ENCODE measurements at regions not wholly inside any gene's neighbourhood (a gene's known extent, or its start where the extent isn't known, plus 50 kb on each side); places are given as distances from the start of the nearest gene placed in this dataset.

DNA sequence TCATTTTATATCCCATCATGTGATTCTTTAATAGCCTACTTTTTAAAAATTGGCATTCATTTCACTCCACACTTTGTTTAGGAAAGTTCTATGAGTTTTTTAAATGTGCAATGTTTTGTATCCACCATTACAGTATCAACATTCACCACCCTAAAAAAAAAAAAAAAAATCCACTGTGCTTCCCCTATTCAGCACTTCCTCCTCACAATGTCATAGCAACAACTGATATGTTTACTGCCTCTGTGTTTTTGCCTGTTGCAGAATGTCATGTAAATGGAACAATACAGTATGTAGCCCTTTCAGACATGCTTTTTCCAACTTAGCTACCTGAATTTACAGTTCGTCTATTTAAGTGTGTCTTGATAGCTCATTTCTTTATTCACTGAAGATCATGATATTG, 754.2 kb downstream of the FAM181B start:
- no peak overlapping the region for H3K27ac Mint-ChIP-seq (ENCODE audit: low read depth, unreplicated experiment)
- DNase-seq (ENCODE audit: unreplicated experiment), result no peak
- ChIA-PET POLR2A (no interaction called here), CTCF (no interaction called here)
- no peaks in the 10 kb centered on the region for H3K36me3 Mint-ChIP-seq (ENCODE audit: insufficient read depth, unreplicated experiment)
- H3K27me3 Mint-ChIP-seq (ENCODE audit: insufficient read depth, unreplicated experiment), result peaks cover 95% of the 10 kb centered on the region
- H3K4me1 Mint-ChIP-seq (ENCODE audit: insufficient read depth, unreplicated experiment), result no peaks in the 10 kb centered on the region
- no TSS peak for BruUV-seq (replicated peaks)
- intact Hi-C loops (cut with micrococcal nuclease), result no loop called here
- no peak overlapping the region for H3K4me3 Mint-ChIP-seq (ENCODE audit: unreplicated experiment)
- TF ChIP-seq, protein P1, sequence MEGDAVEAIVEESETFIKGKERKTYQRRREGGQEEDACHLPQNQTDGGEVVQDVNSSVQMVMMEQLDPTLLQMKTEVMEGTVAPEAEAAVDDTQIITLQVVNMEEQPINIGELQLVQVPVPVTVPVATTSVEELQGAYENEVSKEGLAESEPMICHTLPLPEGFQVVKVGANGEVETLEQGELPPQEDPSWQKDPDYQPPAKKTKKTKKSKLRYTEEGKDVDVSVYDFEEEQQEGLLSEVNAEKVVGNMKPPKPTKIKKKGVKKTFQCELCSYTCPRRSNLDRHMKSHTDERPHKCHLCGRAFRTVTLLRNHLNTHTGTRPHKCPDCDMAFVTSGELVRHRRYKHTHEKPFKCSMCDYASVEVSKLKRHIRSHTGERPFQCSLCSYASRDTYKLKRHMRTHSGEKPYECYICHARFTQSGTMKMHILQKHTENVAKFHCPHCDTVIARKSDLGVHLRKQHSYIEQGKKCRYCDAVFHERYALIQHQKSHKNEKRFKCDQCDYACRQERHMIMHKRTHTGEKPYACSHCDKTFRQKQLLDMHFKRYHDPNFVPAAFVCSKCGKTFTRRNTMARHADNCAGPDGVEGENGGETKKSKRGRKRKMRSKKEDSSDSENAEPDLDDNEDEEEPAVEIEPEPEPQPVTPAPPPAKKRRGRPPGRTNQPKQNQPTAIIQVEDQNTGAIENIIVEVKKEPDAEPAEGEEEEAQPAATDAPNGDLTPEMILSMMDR (IDR thresholded peaks at IDR 0.05; ENCODE audit: unreplicated experiment), result no peak
- H3K9me3 Mint-ChIP-seq (ENCODE audit: unreplicated experiment), result no peaks in the 10 kb centered on the region

GRCh38 chr11:81975261-81975900, 758.3 kb downstream of the FAM181B start:
- ChIA-PET CTCF (no interaction called here), POLR2A (no interaction called here)
- Mint-ChIP-seq H3K36me3 (ENCODE audit: insufficient read depth, unreplicated experiment) (no peaks in the 10 kb centered on the region), H3K4me3 (ENCODE audit: unreplicated experiment) (no peak overlapping the region), H3K27me3 (ENCODE audit: insufficient read depth, unreplicated experiment) (peaks cover 85% of the 10 kb centered on the region), H3K9me3 (ENCODE audit: unreplicated experiment) (no peaks in the 10 kb centered on the region), H3K27ac (ENCODE audit: low read depth, unreplicated experiment) (no peak overlapping the region), H3K4me1 (ENCODE audit: insufficient read depth, unreplicated experiment) (no peaks in the 10 kb centered on the region)
- BruUV-seq (replicated peaks), result no TSS peak
- intact Hi-C loops (cut with micrococcal nuclease), result no loop called here
- TF ChIP-seq, protein P1 (IDR thresholded peaks at IDR 0.05; ENCODE audit: unreplicated experiment), result no peak
- no peak for DNase-seq (ENCODE audit: unreplicated experiment)

DNA sequence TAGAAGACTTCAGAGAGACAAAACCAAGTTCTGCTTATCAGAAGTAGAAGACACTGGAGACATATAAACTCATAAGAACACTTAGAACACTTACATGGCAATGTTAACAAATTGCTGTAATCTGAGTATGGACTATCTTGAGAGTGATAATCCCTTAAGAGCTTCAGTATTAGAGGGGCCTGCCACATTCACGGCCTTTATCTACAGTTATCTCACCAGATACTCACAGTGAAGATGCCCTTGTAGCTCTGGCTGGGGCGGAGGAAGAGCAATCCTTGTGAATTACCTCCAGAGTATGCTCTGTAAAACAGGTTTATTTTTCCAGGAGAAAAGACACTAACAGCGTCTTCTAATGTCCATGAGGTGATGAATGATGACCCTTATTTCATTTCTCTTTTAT, 762.8 kb downstream of the FAM181B start:
- no TSS peak for BruUV-seq (replicated peaks)
- Mint-ChIP-seq H3K9me3 (ENCODE audit: unreplicated experiment) (no peaks in the 10 kb centered on the region), H3K4me1 (ENCODE audit: insufficient read depth, unreplicated experiment) (no peaks in the 10 kb centered on the region), H3K4me3 (ENCODE audit: unreplicated experiment) (no peak overlapping the region), H3K36me3 (ENCODE audit: insufficient read depth, unreplicated experiment) (no peaks in the 10 kb centered on the region), H3K27ac (ENCODE audit: low read depth, unreplicated experiment) (no peak overlapping the region), H3K27me3 (ENCODE audit: insufficient read depth, unreplicated experiment) (peaks cover 87% of the 10 kb centered on the region)
- TF ChIP-seq, protein P1 (IDR thresholded peaks at IDR 0.05; ENCODE audit: unreplicated experiment), result no peak
- intact Hi-C loops (cut with micrococcal nuclease), result no loop called here
- DNase-seq (ENCODE audit: unreplicated experiment), result no peak
- ChIA-PET POLR2A (interaction anchor here (0.6 to 0.7 kb wide), 2 partner anchors 9 to 47 kb away, joined by 3 to 5 read pairs; no protein-coding TSS in a partner anchor), CTCF (no interaction called here)

DNA sequence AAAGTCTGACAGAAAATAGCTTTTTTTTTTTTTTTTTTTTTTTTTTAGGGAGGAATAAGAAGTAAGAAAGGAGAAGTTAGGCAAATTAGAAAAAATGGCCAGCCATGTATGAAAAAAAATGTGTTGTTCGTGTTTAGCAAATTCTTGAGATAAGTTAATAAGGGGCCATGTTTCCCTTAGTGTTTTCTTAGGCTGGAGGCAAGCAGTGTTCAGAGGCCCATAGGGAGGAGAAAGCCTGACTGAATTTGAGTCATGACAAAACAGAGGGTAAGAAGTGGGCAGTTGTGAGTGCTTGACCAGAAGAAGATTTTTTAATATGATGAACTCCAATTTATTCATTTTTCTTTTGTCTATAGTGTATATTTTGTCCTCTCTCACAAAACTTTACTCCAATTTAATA, 766.4 kb downstream of the FAM181B start:
- intact Hi-C loops (cut with micrococcal nuclease), result loop anchor here (10.0 kb wide), 1 partner anchor 302 kb away; no protein-coding TSS in a partner anchor
- Mint-ChIP-seq H3K9me3 (ENCODE audit: unreplicated experiment) (no peaks in the 10 kb centered on the region), H3K36me3 (ENCODE audit: insufficient read depth, unreplicated experiment) (no peaks in the 10 kb centered on the region), H3K27ac (ENCODE audit: low read depth, unreplicated experiment) (no peak overlapping the region), H3K4me1 (ENCODE audit: insufficient read depth, unreplicated experiment) (no peaks in the 10 kb centered on the region), H3K27me3 (ENCODE audit: insufficient read depth, unreplicated experiment) (peaks cover 92% of the 10 kb centered on the region), H3K4me3 (ENCODE audit: unreplicated experiment) (no peak overlapping the region)
- TF ChIP-seq, protein P1 (IDR thresholded peaks at IDR 0.05; ENCODE audit: unreplicated experiment), result no peak
- ChIA-PET CTCF (interaction anchor here (0.6 to 0.9 kb wide), 3 partner anchors 47 to 554 kb away, joined by 3 to 5 read pairs (median 3); no protein-coding TSS in a partner anchor), POLR2A (no interaction called here)
- no peak for DNase-seq (ENCODE audit: unreplicated experiment)
- no TSS peak for BruUV-seq (replicated peaks)

All from MCF 10A (cell line).